GM19468 (cell line): ENCODE measurements at regions not wholly inside any gene's neighbourhood (a gene's known extent, or its start where the extent isn't known, plus 50 kb on each side); places are given as distances from the start of the nearest gene placed in this dataset.

Experiments used
- ATAC-seq: cut with Tn5 transposase; IDR thresholded peaks from one replicate; pipeline ENCODE4 v1.9.1; 2021; ENCODE audit warnings: mild to moderate bottlenecking, moderate library complexity, moderate number of reproducible peaks; ENCODE audit not compliant: unreplicated experiment; ENCODE audit errors: extremely low read depth

DNA sequence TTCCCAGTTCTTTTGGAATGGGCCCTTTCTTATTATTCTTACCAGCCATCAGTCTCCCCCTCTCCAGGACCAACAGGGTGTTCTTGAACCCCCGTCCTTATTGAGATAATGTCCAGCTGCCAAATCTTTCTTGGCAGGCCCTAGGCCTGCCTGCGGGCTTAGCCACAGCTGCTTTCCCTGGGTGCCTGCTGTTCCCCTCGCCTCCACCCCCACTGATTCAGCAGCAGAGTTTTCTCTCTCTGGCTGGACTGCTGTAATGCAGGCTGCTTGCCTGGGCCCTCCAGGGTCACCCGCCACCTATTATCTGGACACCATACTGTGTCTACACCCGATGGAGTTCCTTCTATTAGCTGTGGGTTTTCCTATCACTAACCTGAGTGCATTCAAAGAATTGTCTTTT lies 395.4 kb upstream of the ATP5MC3 start:
- ATAC-seq = no peak

DNA sequence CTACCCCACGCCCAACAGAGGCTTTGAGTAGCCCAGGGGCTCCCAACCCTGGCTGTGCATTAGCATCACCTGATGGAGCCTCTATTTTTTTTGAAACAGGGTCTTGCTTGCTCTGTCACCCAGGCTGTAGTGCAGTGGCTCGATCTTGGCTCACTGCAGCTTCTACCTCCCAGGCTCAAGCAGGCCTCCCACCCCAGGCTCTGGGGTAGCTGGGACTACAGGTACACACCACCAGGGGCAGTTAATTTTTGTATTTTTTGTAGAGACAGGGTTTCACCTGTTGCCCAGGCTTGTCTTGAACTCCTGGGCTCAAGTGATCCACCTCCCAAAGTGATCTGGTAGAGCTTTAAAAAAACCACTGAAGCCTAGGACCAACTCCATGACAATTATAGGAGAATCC lies 394.8 kb upstream of the ATP5MC3 start:
- no peak for ATAC-seq

GRCh38 chr2:175575346-175576258 lies 394.1 kb upstream of the ATP5MC3 start:
- peak; percentile 89 for ATAC-seq

DNA sequence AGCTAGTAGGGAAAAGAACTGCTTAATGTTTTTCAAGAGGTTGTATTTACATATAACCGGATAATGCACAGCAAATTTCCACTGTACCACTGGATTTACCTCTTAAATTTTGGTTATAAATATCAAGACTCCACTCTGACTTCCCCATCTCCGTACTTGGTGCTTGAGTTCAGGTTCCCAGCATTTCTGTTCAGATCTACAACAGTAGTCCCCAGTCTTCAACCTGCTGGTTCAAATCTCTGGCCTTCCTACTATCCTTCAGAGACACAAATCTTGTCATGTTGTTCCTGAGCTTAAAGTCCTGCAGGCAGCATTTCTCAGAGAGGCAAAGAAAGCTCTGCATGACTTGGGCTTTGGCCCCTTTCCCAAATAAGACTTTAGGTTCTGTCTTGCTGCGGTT lies 392.6 kb upstream of the ATP5MC3 start:
- no peak for ATAC-seq

DNA sequence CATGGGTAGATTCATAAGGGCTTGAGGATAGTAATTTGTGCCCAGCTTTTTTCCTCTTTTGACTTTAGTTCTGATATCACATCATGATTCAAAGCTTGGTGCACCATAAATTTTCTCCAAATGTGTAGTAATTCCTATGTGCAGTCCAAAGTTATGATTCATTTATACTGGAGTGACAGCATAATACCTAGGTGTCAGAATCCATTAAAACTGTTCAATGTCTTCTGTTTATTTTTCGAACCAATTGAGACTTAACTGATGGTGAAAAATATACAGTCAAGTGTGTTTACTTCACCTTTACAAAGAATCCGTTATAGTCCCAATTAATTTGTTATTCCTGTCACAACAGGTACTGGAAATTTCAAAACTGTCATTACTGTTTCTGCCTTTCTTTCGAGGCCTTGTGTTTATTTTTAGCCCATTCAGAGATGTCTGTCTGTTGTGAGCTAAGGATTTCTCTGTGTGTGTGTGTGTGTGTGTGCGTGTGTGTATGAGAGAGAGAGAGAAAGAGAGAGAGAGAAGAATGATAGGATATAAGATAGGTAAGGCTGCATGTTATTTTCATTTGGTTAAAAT lies 389.7 kb upstream of the ATP5MC3 start:
- no peak for ATAC-seq

GRCh38 chr2:175568109-175568730 lies 386.7 kb upstream of the ATP5MC3 start:
- ATAC-seq = no peak

- no peak for ATAC-seq
These were observed 386.0 kb upstream of the ATP5MC3 start for GRCh38 chr2:175567435-175568061.

- ATAC-seq = no peak
These were observed 379.1 kb upstream of the ATP5MC3 start for GRCh38 chr2:175560521-175561169.

- no peak for ATAC-seq
These were observed 378.1 kb upstream of the ATP5MC3 start for GRCh38 chr2:175559613-175560012.

DNA sequence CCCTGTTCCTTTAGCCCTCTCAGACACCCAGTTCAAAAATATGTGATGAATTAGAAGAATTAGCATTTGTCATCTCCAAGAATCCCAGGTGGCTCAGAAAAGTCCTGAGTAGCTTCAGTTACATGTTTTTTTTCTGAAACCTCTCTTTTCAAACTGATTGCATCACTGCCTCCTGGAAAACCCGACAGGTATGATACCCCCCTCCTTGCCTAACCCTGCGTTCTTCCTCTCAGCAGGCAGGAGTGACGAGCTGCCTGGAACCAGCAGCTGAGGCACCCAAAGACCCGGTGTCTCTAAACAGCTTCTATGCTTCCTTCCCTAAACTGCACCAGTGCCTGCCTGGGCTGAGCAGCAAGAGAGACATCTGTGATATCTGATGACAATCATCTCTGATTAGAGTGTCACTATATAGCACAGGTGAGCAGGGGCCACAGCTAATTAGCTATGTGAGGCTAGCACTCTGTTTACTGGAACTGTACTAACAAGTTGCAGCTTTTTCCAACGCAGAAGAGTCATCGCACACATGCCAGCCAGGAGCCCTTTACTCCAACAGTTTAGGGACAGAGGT lies 376.4 kb upstream of the ATP5MC3 start:
- ATAC-seq = no peak

GRCh38 chr2:175553910-175554309 lies 372.4 kb upstream of the ATP5MC3 start:
- no peak for ATAC-seq

DNA sequence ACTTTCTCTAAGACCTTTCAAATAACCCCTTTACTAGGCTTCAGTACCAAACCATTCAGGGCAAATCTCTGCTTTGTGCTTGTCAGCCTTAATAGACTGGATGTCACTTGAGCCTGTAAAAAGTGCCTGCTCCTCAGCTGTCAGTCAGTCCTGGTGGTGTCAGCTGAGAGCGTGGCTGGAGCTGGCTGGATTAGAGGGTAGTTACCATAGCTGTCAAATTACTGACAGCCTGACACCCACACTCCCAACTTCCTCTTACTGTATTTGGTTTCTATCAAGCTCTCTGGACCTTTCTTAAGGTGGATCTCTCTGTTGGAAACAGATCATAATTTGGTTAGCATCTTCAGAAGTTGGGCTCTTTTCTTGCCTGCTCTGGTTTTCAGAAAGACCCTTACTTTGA lies 371.4 kb upstream of the ATP5MC3 start:
- ATAC-seq = no peak

GRCh38 chr2:175540421-175540820 lies 358.9 kb upstream of the ATP5MC3 start:
- no peak for ATAC-seq

- no peak for ATAC-seq
These were observed 357.6 kb upstream of the ATP5MC3 start for GRCh38 chr2:175539122-175539521.

DNA sequence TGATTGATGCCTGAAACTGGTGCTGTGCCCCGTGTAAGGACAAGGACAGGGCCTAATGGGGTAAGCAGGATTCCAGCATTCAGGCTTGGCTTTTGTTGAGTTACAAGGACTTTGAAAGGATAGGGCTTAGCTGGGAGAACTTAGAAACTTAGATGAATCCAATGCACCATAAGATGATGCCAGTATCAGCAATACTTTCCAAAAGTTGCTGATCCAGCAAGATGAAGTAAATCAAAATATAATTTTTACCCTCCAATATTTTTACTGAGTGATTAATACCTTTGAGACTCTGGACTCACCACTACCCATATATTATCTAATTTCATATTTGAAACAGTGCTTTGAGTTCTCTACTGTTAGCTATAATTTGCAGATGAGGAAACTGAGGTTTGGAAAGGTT lies 354.5 kb upstream of the ATP5MC3 start:
- ATAC-seq = no peak

- ATAC-seq = no peak
These were observed 354.1 kb upstream of the ATP5MC3 start for GRCh38 chr2:175535631-175536030.

- ATAC-seq = no peak
These were observed 344.5 kb upstream of the ATP5MC3 start for GRCh38 chr2:175525975-175526374.

- no peak for ATAC-seq
These were observed 341.5 kb upstream of the ATP5MC3 start for GRCh38 chr2:175523001-175523400.

DNA sequence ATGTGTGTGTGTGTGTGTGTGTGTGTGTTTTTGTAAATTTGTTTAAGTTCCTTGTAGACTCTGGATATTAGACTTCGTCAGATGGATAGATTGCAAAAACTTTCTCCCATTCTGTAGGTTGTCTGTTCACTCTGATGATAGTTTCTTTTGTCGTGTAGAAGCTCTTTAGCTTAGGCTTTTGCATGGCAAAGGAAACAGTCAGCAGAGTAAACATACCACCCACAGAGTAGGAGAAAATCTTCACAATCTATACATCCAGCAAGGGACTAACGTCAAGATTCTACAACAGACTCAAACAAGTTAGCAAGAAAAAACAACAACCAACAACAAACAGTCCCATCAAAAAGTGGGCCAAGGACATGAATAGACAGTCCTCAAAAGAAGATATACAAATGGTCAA lies 336.7 kb upstream of the ATP5MC3 start:
- ATAC-seq = no peak

DNA sequence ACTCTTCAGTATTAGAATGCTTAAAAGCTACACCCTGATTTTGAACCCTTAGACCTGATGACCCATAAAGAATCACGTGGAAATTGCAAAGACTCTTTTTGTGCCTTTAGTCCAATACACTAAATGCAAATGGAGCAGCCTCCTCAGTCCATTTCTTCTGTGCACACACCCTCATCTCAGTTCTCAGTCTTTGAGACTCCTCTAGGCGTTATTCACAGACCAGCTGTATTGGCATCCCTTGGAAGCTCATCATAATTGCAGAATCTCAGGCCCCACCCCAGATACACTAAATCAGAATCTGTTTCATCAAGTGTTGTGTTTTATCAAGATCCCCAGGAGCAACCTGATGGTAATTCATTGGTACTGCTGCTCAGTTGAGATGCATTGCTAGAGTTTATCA lies 335.0 kb upstream of the ATP5MC3 start:
- ATAC-seq = no peak
